ENCODE measurements at regions not wholly inside any gene's neighbourhood (a gene's known extent, or its start where the extent isn't known, plus 50 kb on each side); places are given as distances from the start of the nearest gene placed in this dataset.

GRCh38 chr1:181391301-181391900 lies 91.9 kb upstream of the CACNA1E start:
- Histone ChIP-seq H3K4me2 (ENCODE audit: low read length) (no peak overlapping the region), H3K27me3 (ENCODE audit: insufficient read depth, low read length) (no peaks in the 10 kb centered on the region), H3K9me3 (ENCODE audit: insufficient read depth, low read depth, low read length) (no peaks in the 10 kb centered on the region), H3K27ac (ENCODE audit: low read depth, low read length) (no peak overlapping the region), H3K9ac (ENCODE audit: low read length) (no peak overlapping the region), H2AFZ (ENCODE audit: low read depth, low read length) (no peak overlapping the region), H3K79me2 (ENCODE audit: insufficient read depth, low read length) (no peaks in the 10 kb centered on the region), H3K4me3 (ENCODE audit: insufficient read depth, low read depth, low read length) (no peak overlapping the region), H4K20me1 (ENCODE audit: insufficient read depth, low read length) (no peaks in the 10 kb centered on the region), H3K4me1 (ENCODE audit: insufficient read depth, low read length) (no peaks in the 10 kb centered on the region), H3K36me3 (ENCODE audit: insufficient read depth, low read length) (no peaks in the 10 kb centered on the region)
- peaks cover 15% of the 10 kb centered on the region for H3K27me3 Mint-ChIP-seq (ENCODE audit: low read depth, unreplicated experiment)
- no peaks in the 10 kb centered on the region for H3K9me3 Mint-ChIP-seq (ENCODE audit: unreplicated experiment)
- TF ChIP-seq EZH2 (IDR thresholded peaks at IDR 0.05; ENCODE audit: insufficient read depth, low read length) = no peak
- TF ChIP-seq, protein P1, sequence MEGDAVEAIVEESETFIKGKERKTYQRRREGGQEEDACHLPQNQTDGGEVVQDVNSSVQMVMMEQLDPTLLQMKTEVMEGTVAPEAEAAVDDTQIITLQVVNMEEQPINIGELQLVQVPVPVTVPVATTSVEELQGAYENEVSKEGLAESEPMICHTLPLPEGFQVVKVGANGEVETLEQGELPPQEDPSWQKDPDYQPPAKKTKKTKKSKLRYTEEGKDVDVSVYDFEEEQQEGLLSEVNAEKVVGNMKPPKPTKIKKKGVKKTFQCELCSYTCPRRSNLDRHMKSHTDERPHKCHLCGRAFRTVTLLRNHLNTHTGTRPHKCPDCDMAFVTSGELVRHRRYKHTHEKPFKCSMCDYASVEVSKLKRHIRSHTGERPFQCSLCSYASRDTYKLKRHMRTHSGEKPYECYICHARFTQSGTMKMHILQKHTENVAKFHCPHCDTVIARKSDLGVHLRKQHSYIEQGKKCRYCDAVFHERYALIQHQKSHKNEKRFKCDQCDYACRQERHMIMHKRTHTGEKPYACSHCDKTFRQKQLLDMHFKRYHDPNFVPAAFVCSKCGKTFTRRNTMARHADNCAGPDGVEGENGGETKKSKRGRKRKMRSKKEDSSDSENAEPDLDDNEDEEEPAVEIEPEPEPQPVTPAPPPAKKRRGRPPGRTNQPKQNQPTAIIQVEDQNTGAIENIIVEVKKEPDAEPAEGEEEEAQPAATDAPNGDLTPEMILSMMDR (IDR thresholded peaks at IDR 0.05; ENCODE audit: insufficient read depth, low read depth, low read length) = no peak
- H3K27ac Mint-ChIP-seq (ENCODE audit: unreplicated experiment) = no peak overlapping the region
- H3K36me3 Mint-ChIP-seq (ENCODE audit: low read depth, unreplicated experiment) = no peaks in the 10 kb centered on the region
- no peak for FAIRE-seq
- no peak for DNase-seq (ENCODE audit: low read depth)
- H3K4me1 Mint-ChIP-seq (ENCODE audit: low read depth, unreplicated experiment) = peaks cover 7% of the 10 kb centered on the region
- H3K4me3 Mint-ChIP-seq (ENCODE audit: unreplicated experiment) = no peak overlapping the region

DNA sequence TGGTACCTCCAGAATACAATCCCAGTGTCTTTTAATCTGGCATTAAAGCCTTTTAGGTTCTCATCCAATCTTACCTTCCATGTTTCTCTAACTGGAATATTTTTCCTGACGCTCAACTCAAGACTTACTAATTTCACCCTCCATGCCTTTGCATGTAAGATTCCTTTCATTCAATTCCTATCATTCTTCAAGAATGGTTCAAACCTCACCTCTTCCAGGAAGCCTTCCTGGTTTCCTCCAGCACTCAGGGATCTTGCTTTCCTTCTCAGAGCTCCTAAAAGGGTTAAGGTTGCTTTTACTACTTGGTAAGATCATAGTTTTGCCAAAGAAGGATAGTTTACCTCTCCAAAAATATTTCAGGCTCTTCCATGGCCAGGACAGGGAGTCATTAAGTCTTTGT lies 91.2 kb upstream of the CACNA1E start:
- peak overlapping the region; percentile 16 for H3K27ac Mint-ChIP-seq (ENCODE audit: unreplicated experiment)
- H3K9me3 Mint-ChIP-seq (ENCODE audit: unreplicated experiment) = no peaks in the 10 kb centered on the region
- no peaks in the 10 kb centered on the region for H3K27me3 ChIP-seq (ENCODE audit: insufficient read depth, low read length)
- H3K27me3 Mint-ChIP-seq (ENCODE audit: low read depth, unreplicated experiment) = peaks cover 15% of the 10 kb centered on the region
- H3K4me3 Mint-ChIP-seq (ENCODE audit: unreplicated experiment) = no peak overlapping the region
- no peak overlapping the region for H3K27ac ChIP-seq (ENCODE audit: low read depth, low read length)
- no peaks in the 10 kb centered on the region for H4K20me1 ChIP-seq (ENCODE audit: insufficient read depth, low read length)
- H3K9ac ChIP-seq (ENCODE audit: low read length) = no peak overlapping the region
- H3K9me3 ChIP-seq (ENCODE audit: insufficient read depth, low read depth, low read length) = no peaks in the 10 kb centered on the region
- peaks cover 7% of the 10 kb centered on the region for H3K4me1 Mint-ChIP-seq (ENCODE audit: low read depth, unreplicated experiment)
- H3K4me3 ChIP-seq (ENCODE audit: insufficient read depth, low read depth, low read length) = no peak overlapping the region
- H3K79me2 ChIP-seq (ENCODE audit: insufficient read depth, low read length) = no peaks in the 10 kb centered on the region
- DNase-seq (ENCODE audit: low read depth) = no peak
- no peak overlapping the region for H2AFZ ChIP-seq (ENCODE audit: low read depth, low read length)
- no peak for FAIRE-seq
- H3K4me2 ChIP-seq (ENCODE audit: low read length) = no peak overlapping the region
- no peaks in the 10 kb centered on the region for H3K36me3 Mint-ChIP-seq (ENCODE audit: low read depth, unreplicated experiment)
- TF ChIP-seq, protein P1 (IDR thresholded peaks at IDR 0.05; ENCODE audit: insufficient read depth, low read depth, low read length) = no peak
- TF ChIP-seq EZH2 (IDR thresholded peaks at IDR 0.05; ENCODE audit: insufficient read depth, low read length) = no peak
- no peaks in the 10 kb centered on the region for H3K36me3 ChIP-seq (ENCODE audit: insufficient read depth, low read length)
- H3K4me1 ChIP-seq (ENCODE audit: insufficient read depth, low read length) = no peaks in the 10 kb centered on the region

- no peak overlapping the region for H3K4me2 ChIP-seq (ENCODE audit: low read length)
- no peaks in the 10 kb centered on the region for H4K20me1 ChIP-seq (ENCODE audit: insufficient read depth, low read length)
- no peak overlapping the region for H3K4me3 Mint-ChIP-seq (ENCODE audit: unreplicated experiment)
- H3K4me1 ChIP-seq (ENCODE audit: insufficient read depth, low read length) = no peaks in the 10 kb centered on the region
- no peaks in the 10 kb centered on the region for H3K79me2 ChIP-seq (ENCODE audit: insufficient read depth, low read length)
- no peak overlapping the region for H3K27ac Mint-ChIP-seq (ENCODE audit: unreplicated experiment)
- H3K9me3 ChIP-seq (ENCODE audit: insufficient read depth, low read depth, low read length) = no peaks in the 10 kb centered on the region
- DNase-seq (ENCODE audit: low read depth) (no peak), FAIRE-seq (no peak)
- H2AFZ ChIP-seq (ENCODE audit: low read depth, low read length) = no peak overlapping the region
- peaks cover 17% of the 10 kb centered on the region for H3K27me3 Mint-ChIP-seq (ENCODE audit: low read depth, unreplicated experiment)
- H3K27me3 ChIP-seq (ENCODE audit: insufficient read depth, low read length) = no peaks in the 10 kb centered on the region
- no peak overlapping the region for H3K9ac ChIP-seq (ENCODE audit: low read length)
- H3K36me3 ChIP-seq (ENCODE audit: insufficient read depth, low read length) = no peaks in the 10 kb centered on the region
- H3K27ac ChIP-seq (ENCODE audit: low read depth, low read length) = no peak overlapping the region
- TF ChIP-seq EZH2 (IDR thresholded peaks at IDR 0.05; ENCODE audit: insufficient read depth, low read length) = no peak
- TF ChIP-seq, protein P1 (IDR thresholded peaks at IDR 0.05; ENCODE audit: insufficient read depth, low read depth, low read length) = no peak
- peaks cover 7% of the 10 kb centered on the region for H3K4me1 Mint-ChIP-seq (ENCODE audit: low read depth, unreplicated experiment)
- H3K36me3 Mint-ChIP-seq (ENCODE audit: low read depth, unreplicated experiment) = no peaks in the 10 kb centered on the region
- no peak overlapping the region for H3K4me3 ChIP-seq (ENCODE audit: insufficient read depth, low read depth, low read length)
- H3K9me3 Mint-ChIP-seq (ENCODE audit: unreplicated experiment) = no peaks in the 10 kb centered on the region
Observed at GRCh38 chr1:181392613-181393220, 90.6 kb upstream of the CACNA1E start.
